Thoracic aorta (tissue), 2 donors: ENCODE measurements at regions not wholly inside any gene's neighbourhood (a gene's known extent, or its start where the extent isn't known, plus 50 kb on each side); places are given as distances from the start of the nearest gene placed in this dataset.

Source experiments
- ATAC-seq: fragments of 150-250 bp; one replicate; pipeline ENCODE4 v1.8.0; 2017; ENCODE audit warnings: low read depth; ENCODE audit not compliant: insufficient number of reproducible peaks, low FRiP score
- DNase-seq: peaks from one replicate; pipeline ENCODE4 v3.0.0-alpha.2; 2020; ENCODE audit warnings: low spot score
- H3K27ac ChIP-seq, 2 donors: fragments of 200-600 bp; sonication (generic); 1 replicate in 1 of 2; 2 replicates in 1 of 2; pipeline ENCODE4 v1.5.1; 2016; ENCODE audit warnings: mild to moderate bottlenecking in 2 of 2, moderate library complexity in 2 of 2
- H3K27me3 ChIP-seq: fragments of 200-600 bp; sonication (generic); replicated peaks from 2 replicates; pipeline ENCODE4 v1.6.0; 2016; ENCODE audit warnings: mild to moderate bottlenecking; ENCODE audit not compliant: insufficient read depth
- H3K36me3 ChIP-seq: fragments of 200-600 bp; sonication (generic); one replicate; pipeline ENCODE4 v1.5.1; 2016
- H3K4me1 ChIP-seq, 2 donors: fragments of 200-600 bp; sonication (generic); 1 replicate in 1 of 2; 2 replicates in 1 of 2; pipeline versions ENCODE4 v1.5.1 to v1.6.0; 2016; ENCODE audit warnings: low read depth in 2 of 2, mild to moderate bottlenecking in 1 of 2; ENCODE audit not compliant: control insufficient read depth in 1 of 2
- H3K4me3 ChIP-seq: fragments of 200-600 bp; sonication (generic); 2 replicates; pipeline ENCODE4 v1.5.1; 2016; ENCODE audit warnings: mild to moderate bottlenecking
- H3K9me3 ChIP-seq: fragments of 200-600 bp; sonication (generic); 2 replicates; pipeline ENCODE4 v1.5.1; 2016
- CTCF ChIP-seq: fragments of 200-600 bp; sonication (generic); IDR thresholded peaks from one replicate; pipeline ENCODE4 v1.5.1; 2019; ENCODE audit warnings: antibody characterized with exemption

- H3K4me3 ChIP-seq, result no peak overlapping the region
- no peaks in the 10 kb centered on the region for H3K9me3 ChIP-seq
- no peaks in the 10 kb centered on the region for H3K36me3 ChIP-seq
- H3K27me3 ChIP-seq, result no peaks in the 10 kb centered on the region
- TF ChIP-seq CTCF, result no peak
- no peak overlapping the region for H3K27ac ChIP-seq
- DNase-seq (no peak), ATAC-seq (no peak)
- H3K4me1 ChIP-seq, result no peaks in the 10 kb centered on the region
These were observed 125.6 kb upstream of the TTC29 start for GRCh38 chr4:147071209-147071740.

GRCh38 chr4:147076179-147076578, 130.5 kb upstream of the TTC29 start:
- ATAC-seq (no peak), DNase-seq (no peak)
- no peak for TF ChIP-seq CTCF

DNA sequence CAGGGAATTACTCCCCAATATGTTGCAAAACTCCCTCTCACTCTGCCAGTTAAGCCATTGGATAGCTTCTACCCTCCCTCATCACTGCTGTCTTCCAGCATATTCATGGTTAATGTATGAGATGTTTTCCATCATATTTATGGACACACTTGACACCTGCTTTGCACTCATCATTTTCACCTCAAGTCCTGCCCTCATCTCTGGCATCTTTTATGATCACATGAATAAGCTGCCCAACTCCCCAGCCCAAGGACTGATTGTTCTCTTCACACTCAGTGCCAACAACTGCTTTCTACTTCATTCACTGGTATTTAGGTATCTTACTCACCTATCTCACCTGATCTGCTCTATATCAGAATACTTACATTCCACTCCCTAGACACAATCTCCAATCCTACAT, 131.1 kb upstream of the TTC29 start:
- DNase-seq (no peak), ATAC-seq (no peak)
- H3K4me1 ChIP-seq, result peaks cover 5 to 18% of the 10 kb centered on the region in 2 donors
- no peak overlapping the region for H3K4me3 ChIP-seq
- H3K9me3 ChIP-seq, result no peaks in the 10 kb centered on the region
- no peak overlapping the region for H3K27ac ChIP-seq
- H3K36me3 ChIP-seq, result no peaks in the 10 kb centered on the region
- no peak for TF ChIP-seq CTCF
- no peaks in the 10 kb centered on the region for H3K27me3 ChIP-seq

More at GRCh38 chr4:147076179-147076578, 130.5 kb upstream of the TTC29 start:
- Histone ChIP-seq H3K27me3 (no peaks in the 10 kb centered on the region), H3K4me1 (peaks cover 5 to 18% of the 10 kb centered on the region in 2 donors), H3K4me3 (no peak overlapping the region), H3K27ac (no peak overlapping the region), H3K9me3 (no peaks in the 10 kb centered on the region), H3K36me3 (no peaks in the 10 kb centered on the region)

- no peaks in the 10 kb centered on the region for H3K36me3 ChIP-seq
- no peaks in the 10 kb centered on the region for H3K27me3 ChIP-seq
- peaks cover 5 to 18% of the 10 kb centered on the region in 2 donors for H3K4me1 ChIP-seq
- no peak overlapping the region for H3K27ac ChIP-seq
- DNase-seq, result no peak
- no peak overlapping the region for H3K4me3 ChIP-seq
- ATAC-seq, result no peak
- TF ChIP-seq CTCF, result no peak
- H3K9me3 ChIP-seq, result no peaks in the 10 kb centered on the region
These were observed 132.7 kb upstream of the TTC29 start for GRCh38 chr4:147078362-147078761.

DNA sequence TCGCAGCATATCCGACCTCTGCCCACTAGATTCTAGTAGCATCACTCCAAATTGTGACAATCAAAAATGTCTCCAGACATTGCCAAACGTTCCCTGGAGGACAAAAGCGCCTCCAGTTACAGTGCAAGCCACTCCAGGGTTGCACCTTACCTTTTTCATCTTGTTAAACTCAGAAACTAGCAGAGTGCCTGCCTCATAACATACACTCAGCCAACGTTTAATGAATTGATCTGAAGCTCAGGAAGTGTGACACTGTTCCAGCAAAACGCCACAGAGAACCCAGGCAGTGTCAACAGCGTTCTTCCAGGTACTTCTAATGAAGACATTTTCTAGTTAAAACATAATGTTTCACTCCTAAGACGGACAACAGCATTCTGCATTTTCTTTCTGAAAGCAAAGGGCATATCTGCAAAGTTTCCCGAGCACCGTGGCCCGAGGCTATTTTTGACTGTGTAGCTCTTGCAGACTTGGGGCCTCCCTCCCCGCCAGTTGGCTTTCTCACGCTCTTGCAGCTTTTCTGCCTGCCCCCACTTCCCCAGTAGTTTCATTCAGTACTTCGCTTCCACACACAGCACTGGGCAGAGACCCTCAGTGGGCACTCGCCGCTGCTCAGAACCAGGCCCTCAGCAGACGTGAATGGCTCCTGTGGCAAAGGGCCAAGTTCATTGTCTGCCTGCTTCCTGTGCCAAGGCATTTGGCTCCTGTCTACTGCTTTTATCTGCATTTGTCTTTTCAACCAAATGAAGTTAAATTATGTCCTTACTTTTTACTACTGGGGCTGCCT, 133.4 kb upstream of the TTC29 start:
- peak overlapping the region in 1 of 2 donors; percentile 22 for H3K27ac ChIP-seq
- no peak for TF ChIP-seq CTCF
- DNase-seq, result no peak
- H3K4me1 ChIP-seq, result peaks cover 5 to 18% of the 10 kb centered on the region in 2 donors
- no peaks in the 10 kb centered on the region for H3K36me3 ChIP-seq
- ATAC-seq, result no peak
- no peaks in the 10 kb centered on the region for H3K27me3 ChIP-seq
- peak overlapping the region; percentile 64 for H3K4me3 ChIP-seq
- no peaks in the 10 kb centered on the region for H3K9me3 ChIP-seq
